ENCODE measurements at regions not wholly inside any gene's neighbourhood (a gene's known extent, or its start where the extent isn't known, plus 50 kb on each side); places are given as distances from the start of the nearest gene placed in this dataset.

DNA sequence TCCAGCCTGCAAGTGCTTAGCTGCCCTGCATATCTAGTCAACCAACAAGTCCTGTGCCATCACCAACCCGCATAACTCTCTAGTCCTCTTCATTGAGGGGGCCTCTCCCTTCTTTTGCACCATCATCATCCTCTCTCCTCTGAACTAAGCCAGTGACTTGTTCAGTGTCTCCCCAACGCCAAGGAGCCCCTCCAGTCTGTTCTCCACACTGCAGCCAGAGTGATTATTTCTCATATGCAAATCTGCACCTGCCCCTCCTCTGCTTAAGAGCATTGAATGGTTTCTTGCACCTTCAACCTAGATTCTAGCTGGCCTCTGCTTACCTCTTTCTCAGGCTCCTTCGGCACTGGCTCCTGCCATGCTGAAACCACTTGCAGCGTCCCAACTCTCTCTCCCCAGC is 141.8 kb downstream of the FAM161A start:
- FAIRE-seq (no peak), DNase-seq (ENCODE audit: insufficient read length, low spot score) (no peak)
- no peak for TF ChIP-seq PAX5 (IDR thresholded peaks at IDR 0.05; ENCODE audit: insufficient read depth, low read length, severe bottlenecking)
- peak; percentile 58; the same call in 1 of the 2 replicates for TF ChIP-seq POU2F2 (IDR thresholded peaks at IDR 0.05; ENCODE audit: low read depth, low read length)
- no peak for TF ChIP-seq SPI1 (IDR thresholded peaks at IDR 0.05; ENCODE audit: low read depth, low read length)
- no peak for TF ChIP-seq POLR2AphosphoS5 (IDR thresholded peaks at IDR 0.05; ENCODE audit: low read depth, low read length)

DNA sequence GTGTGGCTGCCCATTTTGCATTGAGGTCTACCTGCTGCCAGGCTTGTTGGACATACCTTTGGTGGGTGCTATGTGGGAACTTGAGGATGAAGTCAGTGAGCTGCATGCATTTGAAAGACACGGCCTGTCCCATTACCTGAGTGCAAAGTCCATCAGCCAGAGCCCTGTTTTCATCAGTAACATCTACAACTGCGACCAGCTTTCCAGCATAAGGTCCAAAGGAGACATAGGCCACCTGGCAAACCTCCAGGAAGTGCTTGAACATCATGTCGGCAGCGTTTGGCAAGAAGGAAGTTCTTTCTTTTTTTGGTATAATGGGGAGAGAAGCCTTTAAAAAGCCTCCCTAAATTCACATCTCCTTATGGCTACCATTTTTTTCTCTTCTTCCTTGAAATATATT is 143.1 kb downstream of the FAM161A start:
- FAIRE-seq (no peak), DNase-seq (ENCODE audit: insufficient read length, low spot score) (no peak)
- no peak for TF ChIP-seq PAX5 (IDR thresholded peaks at IDR 0.05; ENCODE audit: insufficient read depth, low read length, severe bottlenecking)
- TF ChIP-seq POU2F2 (IDR thresholded peaks at IDR 0.05; ENCODE audit: low read depth, low read length): no peak
- no peak for TF ChIP-seq TAF1 (IDR thresholded peaks at IDR 0.05; ENCODE audit: low read depth, low read length)
- TF ChIP-seq POLR2A (IDR thresholded peaks at IDR 0.05; ENCODE audit: low read depth, low read length): no peak
- TF ChIP-seq POLR2AphosphoS5 (IDR thresholded peaks at IDR 0.05; ENCODE audit: low read depth, low read length): no peak
- no peak for TF ChIP-seq SPI1 (IDR thresholded peaks at IDR 0.05; ENCODE audit: low read depth, low read length)

DNA sequence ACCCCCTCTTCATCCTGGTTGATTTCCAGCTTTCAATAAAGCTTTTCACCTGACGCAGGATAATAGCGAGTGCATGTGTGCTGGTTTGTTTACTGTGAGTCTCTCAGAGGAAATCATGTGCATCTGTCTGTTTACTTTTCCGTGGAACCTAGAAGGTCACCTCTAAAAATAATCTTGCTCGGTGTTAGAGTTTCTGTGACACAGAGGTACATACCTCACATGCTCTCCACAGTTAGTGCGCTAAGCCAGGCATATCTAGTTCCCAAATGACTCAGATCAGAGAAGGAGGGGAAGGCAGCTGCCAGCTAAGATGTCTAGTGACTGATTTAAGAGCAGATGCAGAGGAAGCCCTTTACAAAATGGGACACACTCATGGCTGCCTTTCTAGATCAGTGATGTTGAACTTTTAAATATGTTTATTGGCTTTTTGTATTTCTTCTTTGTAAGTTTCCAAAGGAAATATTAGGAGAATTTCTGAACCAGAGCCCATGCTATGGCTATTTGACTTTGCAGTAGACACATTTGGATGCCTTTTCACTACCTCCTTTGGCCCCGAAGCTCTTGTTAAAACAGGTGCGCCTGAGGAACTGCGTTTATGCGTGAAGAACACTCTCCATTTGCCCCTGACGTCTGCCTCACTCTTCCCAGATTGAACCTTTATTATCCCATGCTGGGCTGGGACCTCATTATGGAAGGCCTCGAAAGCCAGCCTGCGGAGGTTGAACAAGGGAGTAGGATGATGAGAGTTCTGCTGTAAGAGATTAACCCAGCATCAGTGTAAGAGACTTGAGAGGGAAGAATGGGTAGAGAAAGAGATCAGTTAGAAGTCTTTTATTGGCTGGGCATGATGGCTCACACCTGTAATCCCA is 145.6 kb downstream of the FAM161A start:
- peak; percentile 45 for DNase-seq (ENCODE audit: insufficient read length, low spot score)
- peak; percentile 96 for FAIRE-seq
- TF ChIP-seq POLR2AphosphoS5 (IDR thresholded peaks at IDR 0.05; ENCODE audit: low read depth, low read length) (0 out of 2 replicates have a peak, but pooled peaks have one; percentile 37), PAX5 (IDR thresholded peaks at IDR 0.05; ENCODE audit: insufficient read depth, low read length, severe bottlenecking) (no peak), SPI1 (IDR thresholded peaks at IDR 0.05; ENCODE audit: low read depth, low read length) (peak; percentile 25; the same call in 1 of the 2 replicates), POLR2A (IDR thresholded peaks at IDR 0.05; ENCODE audit: low read depth, low read length) (peak; percentile 69), POU2F2 (IDR thresholded peaks at IDR 0.05; ENCODE audit: low read depth, low read length) (no peak), TAF1 (IDR thresholded peaks at IDR 0.05; ENCODE audit: low read depth, low read length) (0 out of 2 replicates have a peak, but pooled peaks have one; percentile 38)

DNA sequence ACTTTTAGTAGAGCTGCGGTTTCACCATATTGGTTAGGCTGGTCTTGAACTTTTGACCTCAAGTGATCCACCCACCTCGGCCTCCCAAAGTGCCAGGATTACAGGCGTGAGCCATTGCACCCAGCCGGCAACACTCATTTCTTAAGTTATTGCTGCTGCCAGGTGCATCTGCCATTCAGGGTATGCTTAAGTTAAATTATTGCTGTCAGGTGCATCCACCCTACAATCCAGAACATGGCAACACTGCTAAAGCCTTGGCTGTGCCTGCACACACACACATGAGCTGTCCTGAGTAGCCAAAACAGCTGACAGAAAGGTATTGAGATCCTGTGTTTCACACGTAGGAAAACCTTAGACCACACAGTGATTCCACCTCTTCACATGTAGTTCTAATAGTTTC is 148.2 kb downstream of the FAM161A start:
- FAIRE-seq (peak; percentile 66), DNase-seq (ENCODE audit: insufficient read length, low spot score) (no peak)
- no peak for TF ChIP-seq TAF1 (IDR thresholded peaks at IDR 0.05; ENCODE audit: low read depth, low read length)
- no peak for TF ChIP-seq POU2F2 (IDR thresholded peaks at IDR 0.05; ENCODE audit: low read depth, low read length)
- TF ChIP-seq PAX5 (IDR thresholded peaks at IDR 0.05; ENCODE audit: insufficient read depth, low read length, severe bottlenecking): no peak
- TF ChIP-seq SPI1 (IDR thresholded peaks at IDR 0.05; ENCODE audit: low read depth, low read length): no peak

DNA sequence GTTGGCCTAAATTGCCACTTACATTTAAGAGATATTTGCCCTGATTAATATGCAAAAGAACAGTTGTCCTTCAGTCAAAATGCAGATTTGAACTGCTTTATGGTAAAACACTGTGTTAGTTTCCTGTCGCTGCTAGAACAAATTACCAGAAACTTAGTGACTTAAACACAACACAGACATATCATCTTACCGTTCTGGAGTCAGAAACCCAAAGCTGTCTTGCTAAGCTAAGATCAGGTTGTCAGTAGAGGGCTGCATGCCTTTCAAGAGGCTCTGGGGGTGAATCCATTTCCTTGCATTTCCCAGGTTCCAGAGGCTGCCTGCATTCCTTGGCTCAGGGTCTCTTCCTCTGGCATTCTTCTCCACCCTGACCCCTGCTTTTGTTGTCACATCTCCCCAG is 149.5 kb downstream of the FAM161A start:
- no peak for TF ChIP-seq POU2F2 (IDR thresholded peaks at IDR 0.05; ENCODE audit: low read depth, low read length)
- TF ChIP-seq POLR2AphosphoS5 (IDR thresholded peaks at IDR 0.05; ENCODE audit: low read depth, low read length): no peak
- TF ChIP-seq PAX5 (IDR thresholded peaks at IDR 0.05; ENCODE audit: insufficient read depth, low read length, severe bottlenecking): no peak
- TF ChIP-seq TAF1 (IDR thresholded peaks at IDR 0.05; ENCODE audit: low read depth, low read length): no peak
- TF ChIP-seq POLR2A (IDR thresholded peaks at IDR 0.05; ENCODE audit: low read depth, low read length): no peak
- TF ChIP-seq SPI1 (IDR thresholded peaks at IDR 0.05; ENCODE audit: low read depth, low read length): no peak
- no peak for FAIRE-seq
- DNase-seq (ENCODE audit: insufficient read length, low spot score): no peak

DNA sequence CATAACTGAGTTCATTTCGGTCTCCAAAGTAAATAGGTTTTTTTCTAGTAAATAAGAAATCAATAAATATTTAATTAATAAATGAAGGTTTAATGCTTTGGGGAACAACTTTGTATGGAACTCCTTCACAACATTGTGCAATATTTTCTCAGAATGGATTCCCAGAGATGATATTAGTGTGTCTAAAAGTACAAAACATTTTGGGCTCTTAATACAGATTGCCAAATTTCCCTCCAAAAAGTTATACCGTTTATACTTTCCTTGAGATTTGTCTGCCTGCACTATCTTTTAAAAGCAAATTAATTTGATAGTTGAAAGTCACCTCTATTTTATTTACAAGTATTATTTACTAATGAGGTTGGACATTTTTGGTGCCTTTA is 151.8 kb downstream of the FAM161A start:
- no peak for TF ChIP-seq PAX5 (IDR thresholded peaks at IDR 0.05; ENCODE audit: insufficient read depth, low read length, severe bottlenecking)
- no peak for TF ChIP-seq TAF1 (IDR thresholded peaks at IDR 0.05; ENCODE audit: low read depth, low read length)
- TF ChIP-seq SPI1 (IDR thresholded peaks at IDR 0.05; ENCODE audit: low read depth, low read length): no peak
- no peak for TF ChIP-seq POLR2A (IDR thresholded peaks at IDR 0.05; ENCODE audit: low read depth, low read length)
- TF ChIP-seq POLR2AphosphoS5 (IDR thresholded peaks at IDR 0.05; ENCODE audit: low read depth, low read length): no peak
- TF ChIP-seq POU2F2 (IDR thresholded peaks at IDR 0.05; ENCODE audit: low read depth, low read length): no peak
- FAIRE-seq: no peak
- DNase-seq (ENCODE audit: insufficient read length, low spot score): no peak

DNA sequence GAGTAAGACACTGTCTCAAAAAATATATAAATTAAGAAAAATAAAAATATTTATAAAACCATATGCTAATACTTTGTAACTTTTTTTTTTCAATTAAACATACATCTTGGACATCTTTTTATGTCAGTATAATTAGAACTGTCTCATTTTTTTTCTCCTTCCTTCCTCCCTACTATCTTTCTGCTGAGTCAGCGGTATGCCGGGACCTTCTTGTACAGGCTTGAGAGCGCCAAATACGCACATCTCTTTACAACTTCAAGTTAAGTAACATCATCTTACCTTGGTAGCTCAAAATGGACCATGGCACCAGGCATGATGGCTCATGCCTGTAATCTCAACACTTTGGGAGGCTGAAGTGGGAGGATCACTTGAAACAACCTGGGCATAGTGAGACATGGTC is 153.4 kb downstream of the FAM161A start:
- no peak for DNase-seq (ENCODE audit: insufficient read length, low spot score)
- FAIRE-seq: no peak
- TF ChIP-seq SPI1 (IDR thresholded peaks at IDR 0.05; ENCODE audit: low read depth, low read length): no peak

DNA sequence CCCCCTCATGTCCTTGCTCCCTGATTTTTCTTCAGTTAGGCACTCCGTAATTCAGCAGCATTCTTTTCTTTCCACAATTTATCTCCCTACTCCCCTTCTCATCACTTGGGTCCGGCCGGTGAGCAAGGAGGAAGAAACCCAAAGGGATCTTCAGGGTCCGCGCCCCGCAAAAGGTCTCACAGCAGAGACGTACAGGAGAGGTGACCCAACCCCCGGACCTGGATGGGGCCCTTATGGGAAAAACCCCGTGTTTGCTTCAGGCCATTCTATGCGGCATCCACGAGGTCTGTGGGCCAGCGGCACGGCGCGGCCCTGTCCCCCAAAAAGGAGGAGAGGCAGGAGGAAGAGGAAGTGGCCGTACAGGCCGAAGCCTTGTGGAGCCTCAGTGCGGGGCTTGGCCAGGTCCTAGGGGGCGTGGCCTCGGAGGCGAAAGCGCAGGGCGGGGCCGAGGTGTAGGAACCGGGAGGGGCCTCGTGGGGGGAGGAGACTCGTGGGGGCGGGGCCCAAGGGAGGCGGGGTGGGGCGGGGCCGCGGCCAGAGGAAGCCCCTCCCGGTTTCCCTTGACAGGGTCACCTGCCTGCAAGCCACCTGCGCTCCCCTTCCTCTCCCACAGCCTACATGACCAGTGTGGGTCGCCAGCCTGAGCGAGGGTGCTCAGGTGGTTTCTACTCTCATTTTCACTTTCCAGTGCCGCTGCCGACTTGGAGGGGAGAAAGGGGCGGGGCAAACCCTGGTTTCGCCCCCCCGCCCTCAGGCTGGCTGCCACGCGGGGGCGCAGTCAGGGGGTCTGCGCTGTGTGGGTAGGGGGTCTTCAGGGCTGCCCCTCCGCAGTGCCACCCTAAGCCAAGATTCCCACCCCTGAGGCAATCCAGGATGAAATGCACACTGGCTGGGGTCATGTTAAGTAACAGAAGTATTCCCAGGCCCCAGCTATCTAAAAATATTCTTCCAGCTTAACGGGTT is 156.4 kb upstream of the XPO1 start:
- DNase-seq (ENCODE audit: insufficient read length, low spot score) (peak; percentile 69), FAIRE-seq (peak; percentile 97)
- peak; percentile 88 for TF ChIP-seq POLR2A (IDR thresholded peaks at IDR 0.05; ENCODE audit: low read depth, low read length)
- TF ChIP-seq SPI1 (IDR thresholded peaks at IDR 0.05; ENCODE audit: low read depth, low read length): peak; percentile 92
- TF ChIP-seq PAX5 (IDR thresholded peaks at IDR 0.05; ENCODE audit: insufficient read depth, low read length, severe bottlenecking): no peak
- TF ChIP-seq TAF1 (IDR thresholded peaks at IDR 0.05; ENCODE audit: low read depth, low read length): peak; percentile 79
- TF ChIP-seq POLR2AphosphoS5 (IDR thresholded peaks at IDR 0.05; ENCODE audit: low read depth, low read length): peak; percentile 91
- TF ChIP-seq POU2F2 (IDR thresholded peaks at IDR 0.05; ENCODE audit: low read depth, low read length): peak; percentile 30; the same call in 1 of the 2 replicates

DNA sequence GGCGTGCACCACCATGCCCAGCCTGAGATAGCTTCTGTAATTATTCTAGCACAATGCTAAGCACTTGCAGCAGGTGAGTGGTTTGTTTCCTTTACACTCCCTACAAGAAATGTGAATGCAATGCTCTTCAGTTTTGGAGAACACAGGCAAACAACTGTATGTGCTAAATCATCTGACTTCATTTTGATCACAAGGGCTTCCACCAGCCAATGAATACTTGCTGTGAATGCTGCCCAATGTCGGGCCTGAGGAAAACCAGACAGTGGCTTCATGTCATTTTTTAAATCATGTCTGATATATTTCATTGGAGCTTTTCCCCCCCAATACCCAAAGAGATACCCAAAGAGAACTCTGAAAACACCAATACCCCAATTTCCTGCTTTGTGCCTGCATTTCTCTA is 155.6 kb upstream of the XPO1 start:
- DNase-seq (ENCODE audit: insufficient read length, low spot score): no peak
- TF ChIP-seq SPI1 (IDR thresholded peaks at IDR 0.05; ENCODE audit: low read depth, low read length) (no peak), POLR2AphosphoS5 (IDR thresholded peaks at IDR 0.05; ENCODE audit: low read depth, low read length) (no peak), PAX5 (IDR thresholded peaks at IDR 0.05; ENCODE audit: insufficient read depth, low read length, severe bottlenecking) (no peak)
- FAIRE-seq: peak; percentile 43

Data from GM12891 (cell line).